GM18498 (cell line): ENCODE measurements at regions not wholly inside any gene's neighbourhood (a gene's known extent, or its start where the extent isn't known, plus 50 kb on each side); places are given as distances from the start of the nearest gene placed in this dataset.

Source experiments
- ATAC-seq: cut with Tn5 transposase; IDR thresholded peaks from one replicate; pipeline ENCODE4 v1.9.1; 2021; ENCODE audit warnings: mild to moderate bottlenecking, moderate library complexity; ENCODE audit not compliant: unreplicated experiment

GRCh38 chr12:73321776-73322175 lies 1049.6 kb downstream of the TRHDE start:
- ATAC-seq = no peak

GRCh38 chr12:73330584-73331351 lies 1058.6 kb downstream of the TRHDE start:
- ATAC-seq = no peak

GRCh38 chr12:73341559-73342247 lies 1069.5 kb downstream of the TRHDE start:
- ATAC-seq = no peak

GRCh38 chr12:73342733-73343132 lies 1070.6 kb downstream of the TRHDE start:
- no peak for ATAC-seq

GRCh38 chr12:73352826-73353225 lies 1080.7 kb downstream of the TRHDE start:
- no peak for ATAC-seq

GRCh38 chr12:73361156-73361863 lies 1089.1 kb downstream of the TRHDE start:
- no peak for ATAC-seq

GRCh38 chr12:73361864-73362230 lies 1089.7 kb downstream of the TRHDE start:
- no peak for ATAC-seq

- no peak for ATAC-seq
Observed at GRCh38 chr12:73362666-73363065, 1090.5 kb downstream of the TRHDE start.

- no peak for ATAC-seq
Observed at GRCh38 chr12:73372856-73373255, 1100.7 kb downstream of the TRHDE start.

GRCh38 chr12:73374360-73374759 lies 1102.2 kb downstream of the TRHDE start:
- no peak for ATAC-seq

GRCh38 chr12:73383584-73384222 lies 1111.5 kb downstream of the TRHDE start:
- no peak for ATAC-seq

GRCh38 chr12:73384592-73384991 lies 1112.4 kb downstream of the TRHDE start:
- no peak for ATAC-seq

GRCh38 chr12:73390261-73390660 lies 1118.1 kb downstream of the TRHDE start:
- ATAC-seq = no peak

- ATAC-seq = no peak
Observed at GRCh38 chr12:73413051-73413450, 1124.6 kb upstream of the ATXN7L3B start.

GRCh38 chr12:73413974-73414373 lies 1123.7 kb upstream of the ATXN7L3B start:
- no peak for ATAC-seq

- ATAC-seq = no peak
Observed at GRCh38 chr12:73414926-73415325, 1122.7 kb upstream of the ATXN7L3B start.

GRCh38 chr12:73418541-73418940 lies 1119.1 kb upstream of the ATXN7L3B start:
- ATAC-seq = no peak

- peak; percentile 92 for ATAC-seq
Observed at GRCh38 chr12:73421832-73422231, 1115.8 kb upstream of the ATXN7L3B start.

GRCh38 chr12:73424484-73424883 lies 1113.2 kb upstream of the ATXN7L3B start:
- no peak for ATAC-seq

GRCh38 chr12:73445658-73446324 lies 1091.8 kb upstream of the ATXN7L3B start:
- ATAC-seq = peak; percentile 93
